ENCODE measurements at regions not wholly inside any gene's neighbourhood (a gene's known extent, or its start where the extent isn't known, plus 50 kb on each side); places are given as distances from the start of the nearest gene placed in this dataset.

- Histone ChIP-seq H3K9ac (no peak overlapping the region), H3K4me1 (no peaks in the 10 kb centered on the region), H4K20me1 (ENCODE audit: low read depth) (no peaks in the 10 kb centered on the region), H3K27ac (no peak overlapping the region), H3K27me3 (no peaks in the 10 kb centered on the region), H3K36me3 (no peaks in the 10 kb centered on the region), H3F3A (ENCODE audit: low read depth) (no peaks in the 10 kb centered on the region), H3K79me2 (ENCODE audit: low read depth) (no peaks in the 10 kb centered on the region), H3K9me3 (ENCODE audit: low read depth) (no peaks in the 10 kb centered on the region), H3K4me3 (no peak overlapping the region), H2AFZ (replicated peaks) (peak overlapping the region; percentile 84), H3K4me2 (no peak overlapping the region)
- H3K36me3 Mint-ChIP-seq, result no peaks in the 10 kb centered on the region
- no peaks in the 10 kb centered on the region for H3K4me1 Mint-ChIP-seq
- no peaks in the 10 kb centered on the region for H3K9me3 Mint-ChIP-seq
- no peak for TF ChIP-seq EZH2phosphoT487 (IDR thresholded peaks at IDR 0.05)
- TF ChIP-seq, protein P1, sequence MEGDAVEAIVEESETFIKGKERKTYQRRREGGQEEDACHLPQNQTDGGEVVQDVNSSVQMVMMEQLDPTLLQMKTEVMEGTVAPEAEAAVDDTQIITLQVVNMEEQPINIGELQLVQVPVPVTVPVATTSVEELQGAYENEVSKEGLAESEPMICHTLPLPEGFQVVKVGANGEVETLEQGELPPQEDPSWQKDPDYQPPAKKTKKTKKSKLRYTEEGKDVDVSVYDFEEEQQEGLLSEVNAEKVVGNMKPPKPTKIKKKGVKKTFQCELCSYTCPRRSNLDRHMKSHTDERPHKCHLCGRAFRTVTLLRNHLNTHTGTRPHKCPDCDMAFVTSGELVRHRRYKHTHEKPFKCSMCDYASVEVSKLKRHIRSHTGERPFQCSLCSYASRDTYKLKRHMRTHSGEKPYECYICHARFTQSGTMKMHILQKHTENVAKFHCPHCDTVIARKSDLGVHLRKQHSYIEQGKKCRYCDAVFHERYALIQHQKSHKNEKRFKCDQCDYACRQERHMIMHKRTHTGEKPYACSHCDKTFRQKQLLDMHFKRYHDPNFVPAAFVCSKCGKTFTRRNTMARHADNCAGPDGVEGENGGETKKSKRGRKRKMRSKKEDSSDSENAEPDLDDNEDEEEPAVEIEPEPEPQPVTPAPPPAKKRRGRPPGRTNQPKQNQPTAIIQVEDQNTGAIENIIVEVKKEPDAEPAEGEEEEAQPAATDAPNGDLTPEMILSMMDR (IDR thresholded peaks at IDR 0.05), result no peak
- no peak for TF ChIP-seq EZH2 (IDR thresholded peaks at IDR 0.05)
- H3K27ac Mint-ChIP-seq, result no peak overlapping the region
- H3K4me3 Mint-ChIP-seq, result no peak overlapping the region
- no peaks in the 10 kb centered on the region for H3K27me3 Mint-ChIP-seq (ENCODE audit: insufficient read depth, low read depth)
- DNase-seq (ENCODE audit: low spot score), result no peak
Measured at GRCh38 chr11:80862011-80862410, 1421.2 kb upstream of the TENM4 start.

DNA sequence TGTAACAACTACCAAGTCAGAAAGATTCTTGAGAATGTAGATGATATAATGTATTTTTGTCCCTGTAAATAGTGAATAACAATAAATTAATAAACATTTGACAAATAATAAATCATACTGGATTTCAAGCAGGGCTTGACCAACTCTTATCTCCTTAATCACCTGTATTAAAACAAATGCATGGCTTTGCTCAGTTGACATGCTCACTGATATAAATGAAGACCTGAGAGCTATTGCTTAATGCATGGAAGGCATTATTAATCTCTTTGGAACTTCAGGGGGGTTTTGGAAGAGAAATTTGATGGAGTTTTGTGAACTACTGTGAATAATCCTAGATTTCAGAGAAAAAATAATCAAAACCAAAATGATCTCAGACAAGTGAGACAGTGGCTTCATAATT lies 1420.4 kb upstream of the TENM4 start:
- no peak overlapping the region for H3K4me3 Mint-ChIP-seq
- Histone ChIP-seq H3K4me3 (no peak overlapping the region), H3K4me1 (no peaks in the 10 kb centered on the region), H3K9ac (no peak overlapping the region), H3K9me3 (ENCODE audit: low read depth) (no peaks in the 10 kb centered on the region), H3K79me2 (ENCODE audit: low read depth) (no peaks in the 10 kb centered on the region), H4K20me1 (ENCODE audit: low read depth) (no peaks in the 10 kb centered on the region), H3K4me2 (no peak overlapping the region), H2AFZ (replicated peaks) (peak overlapping the region; percentile 84), H3F3A (ENCODE audit: low read depth) (no peaks in the 10 kb centered on the region), H3K27ac (no peak overlapping the region), H3K27me3 (no peaks in the 10 kb centered on the region), H3K36me3 (no peaks in the 10 kb centered on the region)
- H3K27me3 Mint-ChIP-seq (ENCODE audit: insufficient read depth, low read depth), result no peaks in the 10 kb centered on the region
- DNase-seq (ENCODE audit: low spot score), result no peak
- no peak overlapping the region for H3K27ac Mint-ChIP-seq
- no peaks in the 10 kb centered on the region for H3K9me3 Mint-ChIP-seq
- TF ChIP-seq, protein P1 (IDR thresholded peaks at IDR 0.05), result no peak
- TF ChIP-seq EZH2phosphoT487 (IDR thresholded peaks at IDR 0.05), result no peak
- no peak for TF ChIP-seq EZH2 (IDR thresholded peaks at IDR 0.05)
- no peaks in the 10 kb centered on the region for H3K4me1 Mint-ChIP-seq
- H3K36me3 Mint-ChIP-seq, result no peaks in the 10 kb centered on the region

DNA sequence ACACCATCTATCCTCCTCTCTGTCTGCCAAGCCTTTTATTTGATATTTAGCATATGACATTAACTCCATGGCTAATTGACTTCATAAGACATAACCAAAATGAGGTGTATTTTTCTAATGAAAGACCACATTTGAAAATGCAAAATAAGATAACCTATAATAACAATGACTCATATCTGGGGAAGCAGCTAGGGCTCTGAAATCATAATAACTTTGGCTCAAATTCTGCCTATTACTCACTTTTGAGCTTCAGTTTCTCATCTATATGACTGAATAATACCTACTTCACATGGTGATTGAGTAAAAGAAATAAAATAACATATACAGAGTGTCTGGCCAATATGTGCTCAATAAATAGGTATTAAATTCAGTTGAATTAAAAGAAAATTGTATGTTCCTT lies 1419.8 kb upstream of the TENM4 start:
- Histone ChIP-seq H3K36me3 (no peaks in the 10 kb centered on the region), H3F3A (ENCODE audit: low read depth) (no peaks in the 10 kb centered on the region), H3K27ac (no peak overlapping the region), H4K20me1 (ENCODE audit: low read depth) (no peaks in the 10 kb centered on the region), H2AFZ (replicated peaks) (no peak overlapping the region), H3K79me2 (ENCODE audit: low read depth) (no peaks in the 10 kb centered on the region), H3K4me3 (no peak overlapping the region), H3K27me3 (no peaks in the 10 kb centered on the region), H3K4me1 (no peaks in the 10 kb centered on the region), H3K9me3 (ENCODE audit: low read depth) (no peaks in the 10 kb centered on the region), H3K4me2 (no peak overlapping the region), H3K9ac (no peak overlapping the region)
- H3K4me3 Mint-ChIP-seq, result no peak overlapping the region
- no peaks in the 10 kb centered on the region for H3K27me3 Mint-ChIP-seq (ENCODE audit: insufficient read depth, low read depth)
- no peaks in the 10 kb centered on the region for H3K9me3 Mint-ChIP-seq
- no peaks in the 10 kb centered on the region for H3K4me1 Mint-ChIP-seq
- no peaks in the 10 kb centered on the region for H3K36me3 Mint-ChIP-seq
- no peak overlapping the region for H3K27ac Mint-ChIP-seq
- no peak for TF ChIP-seq EZH2 (IDR thresholded peaks at IDR 0.05)
- TF ChIP-seq EZH2phosphoT487 (IDR thresholded peaks at IDR 0.05), result no peak
- TF ChIP-seq, protein P1 (IDR thresholded peaks at IDR 0.05), result no peak
- no peak for DNase-seq (ENCODE audit: low spot score)

DNA sequence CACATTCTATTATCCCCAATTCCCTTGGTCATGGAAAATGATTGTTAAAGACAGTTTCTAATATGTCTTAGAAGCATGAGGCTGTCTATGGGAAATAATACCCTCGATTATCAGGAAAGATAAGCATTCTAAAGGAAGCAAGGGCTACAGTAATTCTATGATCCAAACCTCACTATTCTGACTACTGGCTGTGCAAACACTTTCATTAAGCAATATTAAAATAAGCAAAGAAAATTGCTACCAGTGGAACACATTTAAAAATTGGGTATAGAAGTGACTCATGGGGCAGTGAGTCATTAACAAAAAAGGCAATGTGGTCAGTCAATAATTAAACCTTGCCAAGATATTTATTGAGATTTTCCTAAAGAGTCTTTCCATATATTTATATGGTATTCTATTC lies 1415.2 kb upstream of the TENM4 start:
- Histone ChIP-seq H3K9me3 (ENCODE audit: low read depth) (no peaks in the 10 kb centered on the region), H4K20me1 (ENCODE audit: low read depth) (no peaks in the 10 kb centered on the region), H2AFZ (replicated peaks) (no peak overlapping the region), H3K27me3 (no peaks in the 10 kb centered on the region), H3K4me1 (peaks cover 5% of the 10 kb centered on the region), H3K9ac (no peak overlapping the region), H3K36me3 (no peaks in the 10 kb centered on the region), H3K4me2 (no peak overlapping the region), H3K79me2 (ENCODE audit: low read depth) (no peaks in the 10 kb centered on the region), H3K27ac (no peak overlapping the region), H3F3A (ENCODE audit: low read depth) (no peaks in the 10 kb centered on the region), H3K4me3 (no peak overlapping the region)
- H3K4me3 Mint-ChIP-seq, result no peak overlapping the region
- H3K36me3 Mint-ChIP-seq, result no peaks in the 10 kb centered on the region
- TF ChIP-seq, protein P1 (IDR thresholded peaks at IDR 0.05), result no peak
- TF ChIP-seq EZH2phosphoT487 (IDR thresholded peaks at IDR 0.05) (no peak), EZH2 (IDR thresholded peaks at IDR 0.05) (no peak)
- H3K27me3 Mint-ChIP-seq (ENCODE audit: insufficient read depth, low read depth), result no peaks in the 10 kb centered on the region
- no peaks in the 10 kb centered on the region for H3K9me3 Mint-ChIP-seq
- H3K4me1 Mint-ChIP-seq, result no peaks in the 10 kb centered on the region
- DNase-seq (ENCODE audit: low spot score), result no peak
- no peak overlapping the region for H3K27ac Mint-ChIP-seq

All from neural progenitor cell (in vitro differentiated cells).